HG03354 (cell line): ENCODE measurements at regions not wholly inside any gene's neighbourhood (a gene's known extent, or its start where the extent isn't known, plus 50 kb on each side); places are given as distances from the start of the nearest gene placed in this dataset.

Experiments
- ATAC-seq: cut with Tn5 transposase; IDR thresholded peaks from one replicate; pipeline ENCODE4 v1.9.1; 2021; ENCODE audit warnings: mild to moderate bottlenecking; ENCODE audit not compliant: unreplicated experiment, poor library complexity, severe bottlenecking

GRCh38 chr2:107013884-107014283 is 127.9 kb upstream of the ST6GAL2 start:
- no peak for ATAC-seq

GRCh38 chr2:107018366-107018765 is 132.4 kb upstream of the ST6GAL2 start:
- ATAC-seq: no peak

- ATAC-seq: no peak
Measured at GRCh38 chr2:107020392-107020791, 134.4 kb upstream of the ST6GAL2 start.

- no peak for ATAC-seq
Measured at GRCh38 chr2:107024269-107024668, 138.3 kb upstream of the ST6GAL2 start.

GRCh38 chr2:107025291-107025857 is 139.4 kb upstream of the ST6GAL2 start:
- ATAC-seq: no peak

- ATAC-seq: no peak
Measured at GRCh38 chr2:107025869-107026380, 140.0 kb upstream of the ST6GAL2 start.

- ATAC-seq: no peak
Measured at GRCh38 chr2:107027205-107027604, 141.2 kb upstream of the ST6GAL2 start.

- ATAC-seq: no peak
Measured at GRCh38 chr2:107027810-107028209, 141.8 kb upstream of the ST6GAL2 start.

- ATAC-seq: no peak
Measured at GRCh38 chr2:107028661-107029060, 142.7 kb upstream of the ST6GAL2 start.

- ATAC-seq: no peak
Measured at GRCh38 chr2:107036293-107036692, 150.3 kb upstream of the ST6GAL2 start.

- no peak for ATAC-seq
Measured at GRCh38 chr2:107062173-107062572, 176.2 kb upstream of the ST6GAL2 start.

GRCh38 chr2:107062599-107063220 is 176.7 kb upstream of the ST6GAL2 start:
- ATAC-seq: no peak

GRCh38 chr2:107063228-107063627 is 177.3 kb upstream of the ST6GAL2 start:
- no peak for ATAC-seq

GRCh38 chr2:107064750-107065149 is 178.8 kb upstream of the ST6GAL2 start:
- no peak for ATAC-seq

- no peak for ATAC-seq
Measured at GRCh38 chr2:107068069-107068916, 182.3 kb upstream of the ST6GAL2 start.

- ATAC-seq: no peak
Measured at GRCh38 chr2:107069890-107070289, 183.9 kb upstream of the ST6GAL2 start.

- ATAC-seq: no peak
Measured at GRCh38 chr2:107072150-107072940, 186.4 kb upstream of the ST6GAL2 start.

- ATAC-seq: no peak
Measured at GRCh38 chr2:107078584-107078983, 192.6 kb upstream of the ST6GAL2 start.

- ATAC-seq: no peak
Measured at GRCh38 chr2:107086497-107086896, 200.5 kb upstream of the ST6GAL2 start.

- no peak for ATAC-seq
Measured at GRCh38 chr2:107088156-107088555, 202.2 kb upstream of the ST6GAL2 start.
